Ecto neural progenitor cell (in vitro differentiated cells): ENCODE measurements at regions not wholly inside any gene's neighbourhood (a gene's known extent, or its start where the extent isn't known, plus 50 kb on each side); places are given as distances from the start of the nearest gene placed in this dataset.

Source experiments
- DNase-seq: peaks from one replicate; pipeline ENCODE4 v3.0.0-alpha.2; 2018; ENCODE audit warnings: low spot score

- DNase-seq: no peak
Observed at GRCh38 chr3:154062513-154062912, 58.7 kb upstream of the ARHGEF26 start.

- no peak for DNase-seq
Observed at GRCh38 chr3:154071146-154071545, 50.0 kb upstream of the ARHGEF26 start.
